IMR-90 (cell line): ENCODE measurements at regions not wholly inside any gene's neighbourhood (a gene's known extent, or its start where the extent isn't known, plus 50 kb on each side); places are given as distances from the start of the nearest gene placed in this dataset.
A peak's percentile ranks its signal among the peaks of the same experiment; 100 is the strongest.

Experiments
- ATAC-seq: fragments of 200-7000 bp; cut with Tn5 transposase; 2 replicates; pipeline ENCODE4 v1.9.1; 2020; ENCODE audit warnings: low read depth, mild to moderate bottlenecking, moderate library complexity
- BruUV-seq: library from RNA; stranded (reverse); fragments of 400-500 nt; replicated peaks from 2 replicates; lab custom pipeline; 2021; lab: Mats Ljungman, UMichigan
- CTCF ChIA-PET: fragments of 300-600 bp; formaldehyde crosslinking; extraction: SDS; loops from one replicate; lab custom pipeline; 2021; ENCODE audit warnings: antibody characterized with exemption; lab: Yijun Ruan, JAX
- POLR2A ChIA-PET: fragments of 300-600 bp; sonication (Branson Sonifier 250); formaldehyde crosslinking; loops from one replicate; lab custom pipeline; 2022; ENCODE audit warnings: antibody characterized with exemption; ENCODE audit not compliant: unreplicated experiment; lab: Charles Lee
- DNase-seq: peaks from one replicate; pipeline ENCODE4 v3.0.0; 2013
- H2AFZ ChIP-seq: replicated peaks from 2 replicates; pipeline ENCODE3; 2013; ENCODE audit warnings: low read length, mild to moderate bottlenecking; ENCODE audit not compliant: poor library complexity
- H2AK5ac ChIP-seq: 2 replicates; pipeline ENCODE4 v1.6.1; 2013; ENCODE audit warnings: low read depth, low read length, inconsistent platforms
- H2AK9ac ChIP-seq: replicated peaks from 2 replicates; pipeline ENCODE3; 2013; ENCODE audit warnings: mild to moderate bottlenecking, low read depth, low read length, moderate library complexity; ENCODE audit not compliant: poor library complexity
- H2BK120ac ChIP-seq: 2 replicates; pipeline ENCODE4 v1.6.1; 2013; ENCODE audit warnings: low read depth, low read length, inconsistent platforms
- H2BK15ac ChIP-seq: 3 replicates; pipeline ENCODE4 v1.6.1; 2013; ENCODE audit warnings: low read depth, low read length, inconsistent platforms
- H2BK20ac ChIP-seq: 2 replicates; pipeline ENCODE4 v1.6.1; 2013; ENCODE audit warnings: low read depth, mild to moderate bottlenecking, inconsistent platforms, low read length, moderate library complexity
- H2BK5ac ChIP-seq: 2 replicates; pipeline ENCODE4 v1.6.1; 2013; ENCODE audit warnings: mild to moderate bottlenecking, low read depth, low read length, inconsistent platforms; ENCODE audit not compliant: poor library complexity, severe bottlenecking
- H3K14ac ChIP-seq: replicated peaks from 2 replicates; pipeline ENCODE4 v1.6.1; 2013; ENCODE audit warnings: low read depth, low read length, inconsistent platforms
- H3K18ac ChIP-seq: 2 replicates; pipeline ENCODE4 v1.6.1; 2013; ENCODE audit warnings: low read depth, low read length, control low read depth
- H3K23ac ChIP-seq: 2 replicates; pipeline ENCODE4 v1.6.1; 2013; ENCODE audit warnings: low read depth, low read length, inconsistent platforms
- H3K27ac ChIP-seq: 2 replicates; pipeline ENCODE4 v1.5.1; 2013; ENCODE audit warnings: mild to moderate bottlenecking, control low read depth, low read length; ENCODE audit not compliant: insufficient read depth
- H3K27me3 ChIP-seq: 2 replicates; pipeline ENCODE4 v1.6.1; 2013; ENCODE audit warnings: low read length; ENCODE audit not compliant: control insufficient read depth, insufficient read depth
- H3K36me3 ChIP-seq: 2 replicates; pipeline ENCODE4 v1.6.1; 2013; ENCODE audit warnings: low read length, mixed read lengths; ENCODE audit not compliant: control insufficient read depth, insufficient read depth
- H3K4ac ChIP-seq: 2 replicates; pipeline ENCODE4 v1.6.1; 2013; ENCODE audit warnings: low read depth, low read length, inconsistent platforms
- H3K4me1 ChIP-seq: 2 replicates; pipeline ENCODE4 v1.6.1; 2013; ENCODE audit warnings: low read length, mixed read lengths; ENCODE audit not compliant: control insufficient read depth, insufficient read depth
- H3K4me2 ChIP-seq: 2 replicates; pipeline ENCODE4 v1.6.1; 2013; ENCODE audit warnings: low read depth, mild to moderate bottlenecking, control low read depth, low read length, moderate library complexity
- H3K4me3 ChIP-seq: 2 replicates; pipeline ENCODE4 v1.5.1; 2013; ENCODE audit warnings: low read depth, mild to moderate bottlenecking, control low read depth, low read length, moderate library complexity; ENCODE audit not compliant: insufficient read depth
- H3K56ac ChIP-seq: 2 replicates; pipeline ENCODE4 v1.6.1; 2013; ENCODE audit warnings: low read length, inconsistent platforms; ENCODE audit not compliant: insufficient read depth; ENCODE audit errors: extremely low read depth
- H3K79me1 ChIP-seq, 2 experiments: 2 replicates each; pipeline ENCODE4 v1.6.1; 2013; ENCODE audit warnings: low read length in 2 of 2, inconsistent platforms in 1 of 2, low read depth in 1 of 2
- H3K9ac ChIP-seq: 2 replicates; pipeline ENCODE4 v1.6.1; 2013; ENCODE audit warnings: low read depth, low read length, control low read depth
- H3K9me1 ChIP-seq: 2 replicates; pipeline ENCODE4 v1.6.1; 2013; ENCODE audit warnings: low read length, inconsistent platforms; ENCODE audit not compliant: insufficient read depth
- H3K9me3 ChIP-seq: 2 replicates; pipeline ENCODE4 v1.6.1; 2013; ENCODE audit warnings: low read length; ENCODE audit not compliant: control insufficient read depth, insufficient read depth
- H4K20me1 ChIP-seq: 2 replicates; pipeline ENCODE4 v1.6.1; 2013; ENCODE audit warnings: low read length, inconsistent platforms; ENCODE audit not compliant: insufficient read depth
- H4K5ac ChIP-seq: 2 replicates; pipeline ENCODE4 v1.6.1; 2013; ENCODE audit warnings: mild to moderate bottlenecking, low read depth, low read length, control low read depth
- H4K8ac ChIP-seq, 2 experiments: 2 replicates each; pipeline ENCODE4 v1.6.1; 2013; ENCODE audit warnings: low read depth in 2 of 2, low read length in 2 of 2, control low read depth in 1 of 2, inconsistent platforms in 1 of 2
- H4K91ac ChIP-seq: 2 replicates; pipeline ENCODE4 v1.6.1; 2013; ENCODE audit warnings: low read depth, low read length, inconsistent platforms; ENCODE audit not compliant: insufficient read depth
- BHLHE40 ChIP-seq: fragments of 150-350 bp; IDR thresholded peaks from 2 replicates; pipeline ENCODE4 v1.6.1; 2016; ENCODE audit warnings: mild to moderate bottlenecking, low read depth, low read length
- CEBPB ChIP-seq: IDR thresholded peaks from 2 replicates; pipeline ENCODE4 v1.6.1; 2012; ENCODE audit warnings: low read depth, low read length, improper control_type of control experiment
- FOS ChIP-seq: fragments of 150-350 bp; IDR thresholded peaks from 2 replicates; pipeline ENCODE4 v1.6.1; 2016; ENCODE audit warnings: low read depth, low read length
- MAFK ChIP-seq: IDR thresholded peaks from 2 replicates; pipeline ENCODE4 v1.6.1; 2012; ENCODE audit warnings: low read depth, low read length, improper control_type of control experiment
- MAZ ChIP-seq: IDR thresholded peaks from 2 replicates; pipeline ENCODE4 v1.6.1; 2012; ENCODE audit warnings: low read depth, mild to moderate bottlenecking, low read length, improper control_type of control experiment, moderate library complexity, borderline replicate concordance
- MXI1 ChIP-seq: IDR thresholded peaks from 2 replicates; pipeline ENCODE4 v1.6.1; 2012; ENCODE audit warnings: low read depth, mild to moderate bottlenecking, low read length, moderate library complexity, borderline replicate concordance
- POLR2A ChIP-seq: IDR thresholded peaks from 2 replicates; pipeline ENCODE4 v1.6.1; 2012; ENCODE audit warnings: mild to moderate bottlenecking, low read depth, low read length
- RCOR1 ChIP-seq: IDR thresholded peaks from 2 replicates; pipeline ENCODE4 v1.6.1; 2012; ENCODE audit warnings: mild to moderate bottlenecking, low read length, improper control_type of control experiment; ENCODE audit not compliant: insufficient replicate concordance
- RFX5 ChIP-seq: IDR thresholded peaks from 2 replicates; pipeline ENCODE4 v1.8.0; 2012; ENCODE audit warnings: low read depth, mild to moderate bottlenecking, low read length, moderate library complexity
- WGBS, 2 experiments: methylation state at CpG; one replicate each; pipeline versions ENCODE4 v1.1.5 to v1.1.7; 2013; ENCODE audit warnings: missing lambda C conversion rate in 2 of 2; ENCODE audit not compliant: insufficient read length in 1 of 2; ENCODE audit errors: extremely low coverage in 2 of 2; 5-methylcytosine and 5-hydroxymethylcytosine counted together
- dilution Hi-C: fragments of 300-500 bp; cut with HindIII; formaldehyde crosslinking; loops from one replicate; pipeline ENCODE4 v1.14.3; 2018; ENCODE audit warnings: low sequenced_read_pairs; ENCODE audit not compliant: unreplicated experiment
- in situ Hi-C: fragments of 300-500 bp; cut with MboI; formaldehyde crosslinking; loops from 3 replicates; pipeline ENCODE4 v1.14.3; 2019; ENCODE audit warnings: low sequenced_read_pairs, inconsistent platforms, mixed read lengths
- intact Hi-C: fragments of 100-400 bp; cut with micrococcal nuclease; formaldehyde crosslinking; loops from 2 replicates; pipeline ENCODE4 v1.10.0; 2022
- TF ChIP-seq, protein P1 (sequence below): fragments of 150-350 bp; IDR thresholded peaks from 2 replicates; pipeline ENCODE4 v1.6.1; 2016; ENCODE audit warnings: low read depth, mild to moderate bottlenecking, low read length, moderate library complexity, borderline replicate concordance

DNA sequence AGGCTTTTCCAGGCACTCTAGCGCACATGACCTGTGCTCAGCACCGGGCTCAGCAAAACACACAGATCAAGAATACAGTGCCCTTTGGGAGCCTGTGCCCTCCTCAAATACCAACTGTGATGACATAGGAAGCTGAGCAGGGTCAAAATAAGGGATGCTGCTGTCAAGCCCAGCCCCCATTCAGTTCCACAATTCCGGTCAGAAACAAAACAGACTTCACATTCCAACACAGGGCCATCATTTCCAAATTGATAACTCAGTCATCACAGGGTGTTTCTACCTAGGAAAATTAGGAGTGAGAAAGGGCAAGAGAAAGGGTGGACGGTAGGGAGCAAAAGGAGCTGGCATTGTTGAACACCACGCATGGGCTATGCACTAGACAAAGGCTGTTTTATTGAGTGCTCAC is 158.4 kb upstream of the CCDC54 start:
- intact Hi-C loops, result no loop called here
- Histone ChIP-seq H3K4me1 (peaks cover 11% of the 10 kb centered on the region), H3K56ac (no peak overlapping the region), H2BK120ac (peak overlapping the region; percentile 76), H4K91ac (peak overlapping the region; percentile 48), H3K14ac (peak overlapping the region; percentile 50), H4K20me1 (no peaks in the 10 kb centered on the region), H2BK15ac (peak overlapping the region; percentile 86; the same call in 2 of the 3 replicates), H3K27ac (no peak overlapping the region), H3K4me2 (no peak overlapping the region), H3K9me1 (peaks cover 3% of the 10 kb centered on the region; the same call in 1 of the 2 replicates), H2AFZ (peak overlapping the region; percentile 61), H3K79me1 (no peaks in the 10 kb centered on the region), H3K9ac (no peak overlapping the region), H4K5ac (peak overlapping the region; percentile 36; the same call in 1 of the 2 replicates), H2AK9ac (no peak overlapping the region), H3K23ac (no peak overlapping the region), H2BK5ac (no peak overlapping the region), H3K4ac (peak overlapping the region; percentile 39), H3K9me3 (no peaks in the 10 kb centered on the region), H3K36me3 (no peaks in the 10 kb centered on the region), H4K8ac (peak overlapping the region in 1 of 2 experiments; percentile 73; a peak in 2 of 4 replicates), H3K27me3 (no peaks in the 10 kb centered on the region), H2AK5ac (peak overlapping the region; percentile 63; the same call in 1 of the 2 replicates), H2BK20ac (peak overlapping the region; percentile 69; the same call in 1 of the 2 replicates), H3K4me3 (no peak overlapping the region), H3K18ac (peak overlapping the region; percentile 23; the same call in 1 of the 2 replicates)
- BruUV-seq, result no TSS peak
- in situ Hi-C loops, result no loop called here
- dilution Hi-C loops, result no loop called here
- 100% methylated on average over 1 of the region's 5 CpGs; no CpG with 5 or more reads in 1 of the 2 experiments for WGBS, 2 experiments
- TF ChIP-seq FOS (no peak), MAFK (no peak), MXI1 (no peak), RCOR1 (no peak), MAZ (no peak), RFX5 (no peak), CEBPB (no peak), POLR2A (no peak), BHLHE40 (no peak)
- TF ChIP-seq, protein P1, sequence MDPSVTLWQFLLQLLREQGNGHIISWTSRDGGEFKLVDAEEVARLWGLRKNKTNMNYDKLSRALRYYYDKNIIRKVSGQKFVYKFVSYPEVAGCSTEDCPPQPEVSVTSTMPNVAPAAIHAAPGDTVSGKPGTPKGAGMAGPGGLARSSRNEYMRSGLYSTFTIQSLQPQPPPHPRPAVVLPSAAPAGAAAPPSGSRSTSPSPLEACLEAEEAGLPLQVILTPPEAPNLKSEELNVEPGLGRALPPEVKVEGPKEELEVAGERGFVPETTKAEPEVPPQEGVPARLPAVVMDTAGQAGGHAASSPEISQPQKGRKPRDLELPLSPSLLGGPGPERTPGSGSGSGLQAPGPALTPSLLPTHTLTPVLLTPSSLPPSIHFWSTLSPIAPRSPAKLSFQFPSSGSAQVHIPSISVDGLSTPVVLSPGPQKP, result no peak
- ATAC-seq, result no peak
- ChIA-PET CTCF (interaction anchor here (0.7 to 1.2 kb wide), 2 partner anchors 324 to 940 kb away, joined by 3 read pairs; no protein-coding TSS in a partner anchor), POLR2A (no interaction called here)
- no peak for DNase-seq
